K562 (cell line): ENCODE measurements at regions not wholly inside any gene's neighbourhood (a gene's known extent, or its start where the extent isn't known, plus 50 kb on each side); places are given as distances from the start of the nearest gene placed in this dataset.

Experiments
- ATAC-seq: fragments of 200-7000 bp; cut with Tn5 transposase; 3 replicates; pipeline ENCODE4 v1.9.1; 2020; ENCODE audit warnings: moderate library complexity
- BruUV-seq: library from RNA; stranded (reverse); fragments of 400-500 nt; replicated peaks from 2 replicates; lab custom pipeline; 2021; lab: Mats Ljungman, UMichigan
- CTCF ChIA-PET: fragments of 300-600 bp; formaldehyde crosslinking; extraction: SDS; loops from one replicate; lab custom pipeline; 2021; ENCODE audit warnings: low intra/inter-chr PET ratio; lab: Yijun Ruan, JAX
- POLR2A ChIA-PET: fragments of 300-600, 350-650 bp; sonication (Branson Sonifier 250); formaldehyde crosslinking; extraction: SDS; loops from one replicate; lab custom pipeline; 2021; ENCODE audit warnings: antibody characterized with exemption, inconsistent platforms; lab: Yijun Ruan, JAX
- DNase-seq, 4 experiments: peaks; one replicate each; pipeline versions ENCODE4 v3.0.0 to v3.0.0-alpha.2; 2011 to 2018; ENCODE audit warnings: low spot score in 3 of 4, mixed read lengths in 3 of 4; ENCODE audit errors: extremely low read depth in 1 of 4
- FAIRE-seq: peaks from 2 replicates; lab custom pipeline; 2011; peaks lifted over from hg19 to GRCh38; lab: Jason Lieb, UNC
- H2AFZ ChIP-seq: 2 replicates; pipeline ENCODE4 v1.6.0; 2011; ENCODE audit warnings: low read depth, low read length, control low read depth, inconsistent platforms
- H3K27ac ChIP-seq: fragments of 200-600 bp; 3 replicates; pipeline ENCODE4 v1.8.0; 2011; ENCODE audit warnings: low read depth, mild to moderate bottlenecking, control low read depth, inconsistent platforms, low read length, moderate library complexity, mixed read lengths; ENCODE audit errors: extremely low read depth
- H3K27me3 ChIP-seq, 2 experiments: fragments of 300-600 bp in 1 of 2; 2 replicates in 1 of 2; 3 replicates in 1 of 2; pipeline versions ENCODE4 v1.6.0 to v1.8.0; 2011; ENCODE audit warnings: inconsistent platforms in 2 of 2, low read length in 2 of 2, mild to moderate bottlenecking in 1 of 2, mixed read lengths in 1 of 2, moderate library complexity in 1 of 2; ENCODE audit not compliant: control insufficient read depth in 2 of 2, insufficient read depth in 2 of 2
- H3K36me3 ChIP-seq: fragments of 300-600 bp; 3 replicates; pipeline ENCODE4 v1.8.0; 2011; ENCODE audit warnings: mild to moderate bottlenecking, low read length, inconsistent platforms; ENCODE audit not compliant: control insufficient read depth, insufficient read depth
- H3K4me1 ChIP-seq, 2 experiments: fragments of 200-600 bp in 1 of 2; replicated peaks in 1 of 2; 2 replicates in 1 of 2; 3 replicates in 1 of 2; pipeline versions ENCODE4 v1.5.1 to v1.8.0; 2011; ENCODE audit warnings: inconsistent platforms in 2 of 2, low read length in 2 of 2, mild to moderate bottlenecking in 1 of 2, mixed read lengths in 1 of 2, moderate library complexity in 1 of 2; ENCODE audit not compliant: control insufficient read depth in 2 of 2, insufficient read depth in 2 of 2
- H3K4me2 ChIP-seq: 2 replicates; pipeline ENCODE4 v1.6.1; 2011; ENCODE audit warnings: low read length, control low read depth, inconsistent platforms, mixed read lengths; ENCODE audit not compliant: insufficient read depth
- H3K4me3 ChIP-seq: fragments of 200-600 bp; sonication (generic), shearing (Covaris generic); 2 replicates; pipeline ENCODE4 v1.5.1; 2016; ENCODE audit warnings: control low read depth, inconsistent platforms
- H3K79me2 ChIP-seq: fragments of 200-600 bp; 3 replicates; pipeline ENCODE4 v1.8.0; 2011; ENCODE audit warnings: low read length, inconsistent platforms; ENCODE audit not compliant: control insufficient read depth, insufficient read depth
- H3K9ac ChIP-seq, 2 experiments: 2 replicates each; pipeline versions ENCODE4 v1.6.0 to v1.6.1; 2011; ENCODE audit warnings: low read depth in 2 of 2, low read length in 2 of 2, control low read depth in 1 of 2, inconsistent platforms in 1 of 2, mild to moderate bottlenecking in 1 of 2, mixed read lengths in 1 of 2; ENCODE audit not compliant: insufficient read depth in 1 of 2
- H3K9me1 ChIP-seq: one replicate; pipeline ENCODE4 v1.6.0; 2011; ENCODE audit warnings: inconsistent platforms, mild to moderate bottlenecking, low read length, moderate library complexity; ENCODE audit not compliant: control insufficient read depth, insufficient read depth
- H3K9me3 ChIP-seq: replicated peaks from 2 replicates; pipeline ENCODE4 v1.5.1; 2011; ENCODE audit warnings: low read depth, low read length, inconsistent platforms; ENCODE audit not compliant: control insufficient read depth, insufficient read depth
- H4K20me1 ChIP-seq: replicated peaks from 2 replicates; pipeline ENCODE4 v1.6.1; 2011; ENCODE audit warnings: low read length, inconsistent platforms, mixed read lengths; ENCODE audit not compliant: control insufficient read depth, insufficient read depth
- ETV1 ChIP-seq: fragments of 450-650 bp; conservative IDR thresholded peaks from 2 replicates; pipeline ENCODE4 v1.6.1; 2016; ENCODE audit warnings: missing genetic modification characterization, control low read depth, low read depth, missing compliant biosample characterization
- FOS ChIP-seq: IDR thresholded peaks from 3 replicates; pipeline ENCODE4 v1.6.1; 2011; ENCODE audit not compliant: insufficient read length; ENCODE audit errors: extremely low read depth
- MTA2 ChIP-seq: fragments of 450-650 bp; IDR thresholded peaks from 2 replicates; pipeline ENCODE4 v1.6.1; 2016; ENCODE audit warnings: low read depth
- ZKSCAN8 ChIP-seq: fragments of 200-800 bp; sonication (Bioruptor generic); IDR thresholded peaks from 2 replicates; pipeline ENCODE4 v1.6.1; 2016; ENCODE audit warnings: missing genetic modification characterization, missing compliant biosample characterization
- WGBS: fragments of 100-300 bp; shearing (Covaris generic); methylation state at CpG from one replicate; pipeline ENCODE4 v1.1.6; 2016; ENCODE audit warnings: low coverage, mixed read lengths; ENCODE audit not compliant: insufficient coverage; ENCODE audit errors: missing lambda C conversion rate; 5-methylcytosine and 5-hydroxymethylcytosine counted together
- in situ Hi-C: fragments of 300-500 bp; cut with MboI; formaldehyde crosslinking; loops from 4 replicates; pipeline ENCODE4 v1.15.0; 2018; ENCODE audit warnings: inconsistent platforms, mixed read lengths
- intact Hi-C: fragments of 100-400 bp; cut with micrococcal nuclease; formaldehyde crosslinking; loops from 2 replicates; pipeline ENCODE4 v1.14.2; 2022
- TF ChIP-seq, protein P1 (sequence below), 2 experiments: fragments of 450-650 bp; conservative IDR thresholded peaks; 2 replicates each; pipeline ENCODE4 v1.6.1; 2017; ENCODE audit warnings: mild to moderate bottlenecking in 2 of 2, moderate library complexity in 2 of 2
- TF ChIP-seq, protein P2 (sequence below): fragments of 450-650 bp; IDR thresholded peaks from 2 replicates; pipeline ENCODE4 v1.6.1; 2016; ENCODE audit warnings: mild to moderate bottlenecking, moderate library complexity

DNA sequence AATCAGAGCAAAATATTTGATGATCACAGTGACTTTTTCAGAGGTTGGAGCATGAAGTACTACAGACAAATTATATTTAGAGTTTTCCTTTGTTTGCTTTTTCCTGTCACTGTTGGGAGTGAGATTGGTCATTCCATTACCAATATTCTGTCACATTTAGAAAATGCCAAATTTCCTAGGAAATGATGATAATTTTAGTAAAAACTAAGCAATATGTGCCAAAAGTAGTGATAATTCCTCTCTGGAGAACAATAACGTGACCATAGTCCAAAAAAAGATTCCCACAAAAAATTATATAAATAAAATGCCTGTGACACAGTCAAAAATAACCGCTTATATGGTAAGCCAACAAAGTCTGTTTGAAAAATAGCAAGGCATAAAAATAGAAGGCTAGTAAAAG lies 2719.4 kb downstream of the PCDH9 start (continued):
- TF ChIP-seq, protein P1, sequence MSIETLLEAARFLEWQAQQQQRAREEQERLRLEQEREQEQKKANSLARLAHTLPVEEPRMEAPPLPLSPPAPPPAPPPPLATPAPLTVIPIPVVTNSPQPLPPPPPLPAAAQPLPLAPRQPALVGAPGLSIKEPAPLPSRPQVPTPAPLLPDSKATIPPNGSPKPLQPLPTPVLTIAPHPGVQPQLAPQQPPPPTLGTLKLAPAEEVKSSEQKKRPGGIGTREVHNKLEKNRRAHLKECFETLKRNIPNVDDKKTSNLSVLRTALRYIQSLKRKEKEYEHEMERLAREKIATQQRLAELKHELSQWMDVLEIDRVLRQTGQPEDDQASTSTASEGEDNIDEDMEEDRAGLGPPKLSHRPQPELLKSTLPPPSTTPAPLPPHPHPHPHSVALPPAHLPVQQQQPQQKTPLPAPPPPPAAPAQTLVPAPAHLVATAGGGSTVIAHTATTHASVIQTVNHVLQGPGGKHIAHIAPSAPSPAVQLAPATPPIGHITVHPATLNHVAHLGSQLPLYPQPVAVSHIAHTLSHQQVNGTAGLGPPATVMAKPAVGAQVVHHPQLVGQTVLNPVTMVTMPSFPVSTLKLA (conservative IDR thresholded peaks at IDR 0.05) = no peak
- no peak for TF ChIP-seq FOS

DNA sequence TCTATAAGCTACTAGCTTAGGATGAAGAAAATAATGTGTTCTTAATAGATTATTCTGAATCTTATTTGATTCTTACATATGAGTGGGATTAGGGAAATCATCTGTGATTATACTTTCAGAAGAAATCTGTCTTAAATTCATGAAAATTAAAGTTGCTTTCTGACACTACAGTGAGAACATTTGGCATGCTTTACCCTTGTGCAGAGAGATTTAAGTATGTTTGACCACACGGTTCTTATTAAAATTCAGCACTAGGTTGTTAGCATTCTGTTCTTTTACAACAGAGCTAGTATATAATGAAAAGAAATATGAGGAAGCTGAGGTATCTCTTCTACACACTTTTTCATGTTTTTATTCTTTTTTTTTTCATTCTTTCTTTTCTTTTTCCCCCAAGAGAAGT lies 2723.9 kb downstream of the PCDH9 start:
- CTCF ChIA-PET = no interaction called here
- POLR2A ChIA-PET = no interaction called here
- intact Hi-C loops (no loop called here), in situ Hi-C loops (no loop called here)
- Histone ChIP-seq H3K4me3 (no peak overlapping the region), H4K20me1 (no peaks in the 10 kb centered on the region), H3K27ac (no peak overlapping the region), H3K36me3 (no peaks in the 10 kb centered on the region), H3K4me1 (no peaks in the 10 kb centered on the region), H3K27me3 (no peaks in the 10 kb centered on the region), H3K79me2 (no peaks in the 10 kb centered on the region), H3K9me1 (no peaks in the 10 kb centered on the region), H3K4me2 (no peak overlapping the region), H2AFZ (no peak overlapping the region), H3K9me3 (no peaks in the 10 kb centered on the region), H3K9ac (no peak overlapping the region)
- BruUV-seq = no TSS peak
- 0% methylated on average over 1 of the region's 1 CpG for WGBS
- no peak for DNase-seq
- no peak for ATAC-seq
- no peak for FAIRE-seq
- TF ChIP-seq, protein P2, sequence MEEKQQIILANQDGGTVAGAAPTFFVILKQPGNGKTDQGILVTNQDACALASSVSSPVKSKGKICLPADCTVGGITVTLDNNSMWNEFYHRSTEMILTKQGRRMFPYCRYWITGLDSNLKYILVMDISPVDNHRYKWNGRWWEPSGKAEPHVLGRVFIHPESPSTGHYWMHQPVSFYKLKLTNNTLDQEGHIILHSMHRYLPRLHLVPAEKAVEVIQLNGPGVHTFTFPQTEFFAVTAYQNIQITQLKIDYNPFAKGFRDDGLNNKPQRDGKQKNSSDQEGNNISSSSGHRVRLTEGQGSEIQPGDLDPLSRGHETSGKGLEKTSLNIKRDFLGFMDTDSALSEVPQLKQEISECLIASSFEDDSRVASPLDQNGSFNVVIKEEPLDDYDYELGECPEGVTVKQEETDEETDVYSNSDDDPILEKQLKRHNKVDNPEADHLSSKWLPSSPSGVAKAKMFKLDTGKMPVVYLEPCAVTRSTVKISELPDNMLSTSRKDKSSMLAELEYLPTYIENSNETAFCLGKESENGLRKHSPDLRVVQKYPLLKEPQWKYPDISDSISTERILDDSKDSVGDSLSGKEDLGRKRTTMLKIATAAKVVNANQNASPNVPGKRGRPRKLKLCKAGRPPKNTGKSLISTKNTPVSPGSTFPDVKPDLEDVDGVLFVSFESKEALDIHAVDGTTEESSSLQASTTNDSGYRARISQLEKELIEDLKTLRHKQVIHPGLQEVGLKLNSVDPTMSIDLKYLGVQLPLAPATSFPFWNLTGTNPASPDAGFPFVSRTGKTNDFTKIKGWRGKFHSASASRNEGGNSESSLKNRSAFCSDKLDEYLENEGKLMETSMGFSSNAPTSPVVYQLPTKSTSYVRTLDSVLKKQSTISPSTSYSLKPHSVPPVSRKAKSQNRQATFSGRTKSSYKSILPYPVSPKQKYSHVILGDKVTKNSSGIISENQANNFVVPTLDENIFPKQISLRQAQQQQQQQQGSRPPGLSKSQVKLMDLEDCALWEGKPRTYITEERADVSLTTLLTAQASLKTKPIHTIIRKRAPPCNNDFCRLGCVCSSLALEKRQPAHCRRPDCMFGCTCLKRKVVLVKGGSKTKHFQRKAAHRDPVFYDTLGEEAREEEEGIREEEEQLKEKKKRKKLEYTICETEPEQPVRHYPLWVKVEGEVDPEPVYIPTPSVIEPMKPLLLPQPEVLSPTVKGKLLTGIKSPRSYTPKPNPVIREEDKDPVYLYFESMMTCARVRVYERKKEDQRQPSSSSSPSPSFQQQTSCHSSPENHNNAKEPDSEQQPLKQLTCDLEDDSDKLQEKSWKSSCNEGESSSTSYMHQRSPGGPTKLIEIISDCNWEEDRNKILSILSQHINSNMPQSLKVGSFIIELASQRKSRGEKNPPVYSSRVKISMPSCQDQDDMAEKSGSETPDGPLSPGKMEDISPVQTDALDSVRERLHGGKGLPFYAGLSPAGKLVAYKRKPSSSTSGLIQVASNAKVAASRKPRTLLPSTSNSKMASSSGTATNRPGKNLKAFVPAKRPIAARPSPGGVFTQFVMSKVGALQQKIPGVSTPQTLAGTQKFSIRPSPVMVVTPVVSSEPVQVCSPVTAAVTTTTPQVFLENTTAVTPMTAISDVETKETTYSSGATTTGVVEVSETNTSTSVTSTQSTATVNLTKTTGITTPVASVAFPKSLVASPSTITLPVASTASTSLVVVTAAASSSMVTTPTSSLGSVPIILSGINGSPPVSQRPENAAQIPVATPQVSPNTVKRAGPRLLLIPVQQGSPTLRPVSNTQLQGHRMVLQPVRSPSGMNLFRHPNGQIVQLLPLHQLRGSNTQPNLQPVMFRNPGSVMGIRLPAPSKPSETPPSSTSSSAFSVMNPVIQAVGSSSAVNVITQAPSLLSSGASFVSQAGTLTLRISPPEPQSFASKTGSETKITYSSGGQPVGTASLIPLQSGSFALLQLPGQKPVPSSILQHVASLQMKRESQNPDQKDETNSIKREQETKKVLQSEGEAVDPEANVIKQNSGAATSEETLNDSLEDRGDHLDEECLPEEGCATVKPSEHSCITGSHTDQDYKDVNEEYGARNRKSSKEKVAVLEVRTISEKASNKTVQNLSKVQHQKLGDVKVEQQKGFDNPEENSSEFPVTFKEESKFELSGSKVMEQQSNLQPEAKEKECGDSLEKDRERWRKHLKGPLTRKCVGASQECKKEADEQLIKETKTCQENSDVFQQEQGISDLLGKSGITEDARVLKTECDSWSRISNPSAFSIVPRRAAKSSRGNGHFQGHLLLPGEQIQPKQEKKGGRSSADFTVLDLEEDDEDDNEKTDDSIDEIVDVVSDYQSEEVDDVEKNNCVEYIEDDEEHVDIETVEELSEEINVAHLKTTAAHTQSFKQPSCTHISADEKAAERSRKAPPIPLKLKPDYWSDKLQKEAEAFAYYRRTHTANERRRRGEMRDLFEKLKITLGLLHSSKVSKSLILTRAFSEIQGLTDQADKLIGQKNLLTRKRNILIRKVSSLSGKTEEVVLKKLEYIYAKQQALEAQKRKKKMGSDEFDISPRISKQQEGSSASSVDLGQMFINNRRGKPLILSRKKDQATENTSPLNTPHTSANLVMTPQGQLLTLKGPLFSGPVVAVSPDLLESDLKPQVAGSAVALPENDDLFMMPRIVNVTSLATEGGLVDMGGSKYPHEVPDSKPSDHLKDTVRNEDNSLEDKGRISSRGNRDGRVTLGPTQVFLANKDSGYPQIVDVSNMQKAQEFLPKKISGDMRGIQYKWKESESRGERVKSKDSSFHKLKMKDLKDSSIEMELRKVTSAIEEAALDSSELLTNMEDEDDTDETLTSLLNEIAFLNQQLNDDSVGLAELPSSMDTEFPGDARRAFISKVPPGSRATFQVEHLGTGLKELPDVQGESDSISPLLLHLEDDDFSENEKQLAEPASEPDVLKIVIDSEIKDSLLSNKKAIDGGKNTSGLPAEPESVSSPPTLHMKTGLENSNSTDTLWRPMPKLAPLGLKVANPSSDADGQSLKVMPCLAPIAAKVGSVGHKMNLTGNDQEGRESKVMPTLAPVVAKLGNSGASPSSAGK = no peak
- TF ChIP-seq MTA2 (no peak), ETV1 (no peak), ZKSCAN8 (no peak)
